ENCODE measurements at regions not wholly inside any gene's neighbourhood (a gene's known extent, or its start where the extent isn't known, plus 50 kb on each side); places are given as distances from the start of the nearest gene placed in this dataset.
A peak's percentile ranks its signal among the peaks of the same experiment; 100 is the strongest.

DNA sequence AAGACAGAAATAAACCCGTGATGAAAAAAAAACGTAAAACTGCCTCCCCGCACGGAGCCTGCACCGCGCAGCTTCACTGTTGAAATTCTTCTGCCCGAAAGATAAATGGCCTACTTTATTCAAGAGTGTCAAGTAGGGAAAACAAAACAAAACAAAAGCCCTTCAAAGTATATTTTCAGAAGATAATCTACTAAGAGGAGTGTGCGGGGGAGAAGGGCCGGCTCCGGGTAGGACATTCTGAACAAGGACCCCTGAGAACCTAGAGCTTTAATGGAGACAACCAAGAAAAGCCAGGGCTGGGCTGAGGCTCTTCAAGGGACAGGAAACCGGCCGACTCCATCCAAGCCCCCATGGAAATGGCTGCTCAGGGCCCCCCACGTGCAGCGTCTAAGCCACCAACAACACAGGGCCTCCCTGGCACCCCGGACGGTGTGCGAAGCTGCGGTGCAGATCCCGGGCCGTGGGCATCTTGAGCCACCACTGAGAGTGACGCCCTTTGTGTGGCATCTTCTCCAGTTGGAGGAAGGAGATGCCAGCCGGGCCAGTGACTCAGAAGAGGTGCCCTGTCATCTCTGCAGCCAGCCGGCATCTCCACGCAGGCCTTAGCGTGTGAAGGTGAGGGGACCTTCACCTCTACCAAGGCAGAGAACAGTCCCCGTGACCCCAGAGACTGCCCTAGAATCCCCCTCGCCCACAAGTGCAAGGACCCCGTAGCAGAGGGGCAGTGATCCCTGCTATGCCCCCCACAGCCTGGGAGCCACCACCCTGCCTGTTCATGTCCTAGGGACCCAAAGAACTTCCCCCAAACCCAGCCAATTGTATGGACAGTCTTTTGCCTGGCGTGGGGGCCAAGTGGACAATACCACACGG, 250.8 kb downstream of the C16orf95 start:
- H3K4me3 Mint-ChIP-seq (ENCODE audit: unreplicated experiment) = no peak overlapping the region

DNA sequence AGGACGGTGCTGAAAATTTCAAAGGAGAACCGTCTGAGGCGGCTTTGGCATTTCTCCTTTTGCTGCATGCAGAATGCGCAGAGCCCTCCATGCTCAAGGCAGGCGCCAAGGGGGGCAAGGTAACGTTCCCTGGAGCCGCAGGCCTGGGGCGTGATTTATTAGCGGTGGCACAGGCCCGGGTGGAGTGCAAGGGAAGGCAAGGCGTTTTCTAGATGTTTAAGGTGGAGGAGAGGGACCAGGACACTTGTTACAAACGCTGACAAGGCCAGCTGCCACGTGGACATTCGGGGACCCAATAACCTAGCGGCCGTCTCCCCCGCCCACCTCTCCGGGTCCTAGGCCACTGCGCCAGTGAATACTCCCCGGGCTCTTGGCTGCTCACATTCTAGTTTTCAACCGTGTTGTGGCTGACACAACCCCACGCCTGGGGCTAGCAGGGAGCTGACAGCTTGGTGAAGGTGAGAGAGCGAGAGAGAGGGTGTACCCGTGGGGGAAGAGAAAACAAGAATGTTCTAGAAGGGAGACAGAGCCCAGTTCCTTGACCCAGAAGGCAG, 250.1 kb downstream of the C16orf95 start:
- H3K4me1 ChIP-seq (ENCODE audit: insufficient read depth, low read length) = peaks cover 10% of the 10 kb centered on the region
- H3K27me3 Mint-ChIP-seq (ENCODE audit: low read depth, unreplicated experiment) = peaks cover 21% of the 10 kb centered on the region

More for the DNA sequence above, 250.8 kb downstream of the C16orf95 start:
- no peaks in the 10 kb centered on the region for H3K9me3 ChIP-seq (ENCODE audit: insufficient read depth, low read depth, low read length)
- H3K4me1 ChIP-seq (ENCODE audit: insufficient read depth, low read length) = peaks cover 10% of the 10 kb centered on the region
- no peaks in the 10 kb centered on the region for H3K27me3 ChIP-seq (ENCODE audit: insufficient read depth, low read length)
- FAIRE-seq (no peak), DNase-seq (ENCODE audit: low read depth) (no peak)
- H4K20me1 ChIP-seq (ENCODE audit: insufficient read depth, low read length) = no peaks in the 10 kb centered on the region
- Mint-ChIP-seq H3K27me3 (ENCODE audit: low read depth, unreplicated experiment) (peaks cover 20% of the 10 kb centered on the region), H3K27ac (ENCODE audit: unreplicated experiment) (no peak overlapping the region), H3K36me3 (ENCODE audit: low read depth, unreplicated experiment) (peaks cover 3% of the 10 kb centered on the region), H3K9me3 (ENCODE audit: unreplicated experiment) (no peaks in the 10 kb centered on the region), H3K4me1 (ENCODE audit: low read depth, unreplicated experiment) (peaks cover 8% of the 10 kb centered on the region)
- no peaks in the 10 kb centered on the region for H3K36me3 ChIP-seq (ENCODE audit: insufficient read depth, low read length)
- peak overlapping the region; percentile 72 for H3K9ac ChIP-seq (ENCODE audit: low read length)
- TF ChIP-seq, protein P1, sequence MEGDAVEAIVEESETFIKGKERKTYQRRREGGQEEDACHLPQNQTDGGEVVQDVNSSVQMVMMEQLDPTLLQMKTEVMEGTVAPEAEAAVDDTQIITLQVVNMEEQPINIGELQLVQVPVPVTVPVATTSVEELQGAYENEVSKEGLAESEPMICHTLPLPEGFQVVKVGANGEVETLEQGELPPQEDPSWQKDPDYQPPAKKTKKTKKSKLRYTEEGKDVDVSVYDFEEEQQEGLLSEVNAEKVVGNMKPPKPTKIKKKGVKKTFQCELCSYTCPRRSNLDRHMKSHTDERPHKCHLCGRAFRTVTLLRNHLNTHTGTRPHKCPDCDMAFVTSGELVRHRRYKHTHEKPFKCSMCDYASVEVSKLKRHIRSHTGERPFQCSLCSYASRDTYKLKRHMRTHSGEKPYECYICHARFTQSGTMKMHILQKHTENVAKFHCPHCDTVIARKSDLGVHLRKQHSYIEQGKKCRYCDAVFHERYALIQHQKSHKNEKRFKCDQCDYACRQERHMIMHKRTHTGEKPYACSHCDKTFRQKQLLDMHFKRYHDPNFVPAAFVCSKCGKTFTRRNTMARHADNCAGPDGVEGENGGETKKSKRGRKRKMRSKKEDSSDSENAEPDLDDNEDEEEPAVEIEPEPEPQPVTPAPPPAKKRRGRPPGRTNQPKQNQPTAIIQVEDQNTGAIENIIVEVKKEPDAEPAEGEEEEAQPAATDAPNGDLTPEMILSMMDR (IDR thresholded peaks at IDR 0.05; ENCODE audit: insufficient read depth, low read depth, low read length) = no peak
- TF ChIP-seq EZH2 (IDR thresholded peaks at IDR 0.05; ENCODE audit: insufficient read depth, low read length) = no peak
- no peak overlapping the region for H2AFZ ChIP-seq (ENCODE audit: low read depth, low read length)
- H3K4me2 ChIP-seq (ENCODE audit: low read length) = peak overlapping the region; percentile 74
- no peaks in the 10 kb centered on the region for H3K79me2 ChIP-seq (ENCODE audit: insufficient read depth, low read length)
- H3K27ac ChIP-seq (ENCODE audit: low read depth, low read length) = no peak overlapping the region
- H3K4me3 ChIP-seq (ENCODE audit: insufficient read depth, low read depth, low read length) = no peak overlapping the region

More for the DNA sequence above, 250.1 kb downstream of the C16orf95 start:
- Histone ChIP-seq H3K36me3 (ENCODE audit: insufficient read depth, low read length) (no peaks in the 10 kb centered on the region), H3K9me3 (ENCODE audit: insufficient read depth, low read depth, low read length) (no peaks in the 10 kb centered on the region), H3K79me2 (ENCODE audit: insufficient read depth, low read length) (no peaks in the 10 kb centered on the region), H4K20me1 (ENCODE audit: insufficient read depth, low read length) (no peaks in the 10 kb centered on the region), H3K27me3 (ENCODE audit: insufficient read depth, low read length) (no peaks in the 10 kb centered on the region), H3K4me3 (ENCODE audit: insufficient read depth, low read depth, low read length) (no peak overlapping the region), H2AFZ (ENCODE audit: low read depth, low read length) (no peak overlapping the region), H3K9ac (ENCODE audit: low read length) (no peak overlapping the region), H3K4me2 (ENCODE audit: low read length) (no peak overlapping the region), H3K27ac (ENCODE audit: low read depth, low read length) (no peak overlapping the region)
- H3K9me3 Mint-ChIP-seq (ENCODE audit: unreplicated experiment) = no peaks in the 10 kb centered on the region
- peaks cover 3% of the 10 kb centered on the region for H3K36me3 Mint-ChIP-seq (ENCODE audit: low read depth, unreplicated experiment)
- H3K27ac Mint-ChIP-seq (ENCODE audit: unreplicated experiment) = no peak overlapping the region
- peaks cover 8% of the 10 kb centered on the region for H3K4me1 Mint-ChIP-seq (ENCODE audit: low read depth, unreplicated experiment)
- no peak overlapping the region for H3K4me3 Mint-ChIP-seq (ENCODE audit: unreplicated experiment)
- DNase-seq (ENCODE audit: low read depth) (no peak), FAIRE-seq (no peak)
- TF ChIP-seq, protein P1 (IDR thresholded peaks at IDR 0.05; ENCODE audit: insufficient read depth, low read depth, low read length) = no peak
- TF ChIP-seq EZH2 (IDR thresholded peaks at IDR 0.05; ENCODE audit: insufficient read depth, low read length) = no peak

Measured in astrocyte (in vitro differentiated cells and primary cell).